Sigmoid colon (tissue), 6 donors: ENCODE measurements at regions not wholly inside any gene's neighbourhood (a gene's known extent, or its start where the extent isn't known, plus 50 kb on each side); places are given as distances from the start of the nearest gene placed in this dataset.
"Not testable (repeated sequence)": the region's sequence is repeated elsewhere in the genome, so short reads cannot be mapped to it uniquely, and the experiment has no call there.

Experiments used
- DNase-seq: peaks from one replicate; pipeline ENCODE4 v3.0.0-alpha.2; 2019
- H3K27ac ChIP-seq, 4 donors: fragments of 200-600 bp; sonication (generic); one replicate each; pipeline ENCODE4 v1.5.1; 2016 to 2019; ENCODE audit warnings: mild to moderate bottlenecking in 1 of 4
- H3K27me3 ChIP-seq, 3 donors: fragments of 200-600 bp; sonication (generic); one replicate each; pipeline ENCODE4 v1.5.1; 2019; ENCODE audit warnings: mild to moderate bottlenecking in 1 of 3
- H3K36me3 ChIP-seq, 4 donors: fragments of 200-600 bp; sonication (generic); one replicate each; pipeline ENCODE4 v1.5.1; 2016 to 2019
- H3K4me1 ChIP-seq, 4 donors: fragments of 200-600 bp; sonication (generic); one replicate each; pipeline ENCODE4 v1.5.1; 2017 to 2019
- H3K4me3 ChIP-seq, 4 donors: fragments of 200-600 bp; sonication (generic); one replicate each; pipeline ENCODE4 v1.5.1; 2017 to 2019; ENCODE audit warnings: mild to moderate bottlenecking in 2 of 4, moderate library complexity in 1 of 4
- H3K9me3 ChIP-seq, 4 donors: fragments of 200-600 bp in 3 of 4; sonication (generic) in 3 of 4; one replicate each; pipeline versions ENCODE4 v1.5.1 to v1.6.1; 2013 to 2019
- CTCF ChIP-seq, 4 experiments: fragments of 450-650 bp in 3 of 4; fragments of 200-600 bp in 1 of 4; IDR thresholded peaks; one replicate each; pipeline ENCODE4 v1.5.1; 2016 to 2019; ENCODE audit warnings: antibody characterized with exemption in 4 of 4, mild to moderate bottlenecking in 3 of 4, moderate library complexity in 2 of 4
- EP300 ChIP-seq, 4 donors: sonication (generic); formaldehyde crosslinking; IDR thresholded peaks; one replicate each; pipeline ENCODE4 v1.6.1; 2017; ENCODE audit warnings: antibody characterized with exemption in 4 of 4
- POLR2A ChIP-seq, 2 donors: fragments of 450-650 bp; IDR thresholded peaks; one replicate each; pipeline ENCODE4 v1.6.1; 2016; ENCODE audit warnings: antibody characterized with exemption in 2 of 2, mild to moderate bottlenecking in 2 of 2, moderate library complexity in 2 of 2
- POLR2AphosphoS5 ChIP-seq, 4 donors: sonication (generic); formaldehyde crosslinking; IDR thresholded peaks; one replicate each; pipeline ENCODE4 v1.6.1; 2017; ENCODE audit warnings: antibody characterized with exemption in 4 of 4
- WGBS, 2 donors: extraction: QIAGEN DNeasy Blood & Tissue Kit; methylation state at CpG; one replicate each; pipeline ENCODE4 v1.1.7; 2013; 5-methylcytosine and 5-hydroxymethylcytosine counted together
- intact Hi-C: fragments of 100-400 bp; cut with DNase I; formaldehyde crosslinking; loops from one replicate; pipeline ENCODE4 v1.15.1; 2023
- donor health status: healthy with polysubstance abuse.
- donor health status: healthy.

GRCh38 chr2:58701688-58702301 lies 460.7 kb upstream of the FANCL start:
- Histone ChIP-seq H3K27ac (no peak overlapping the region), H3K4me1 (no peaks in the 10 kb centered on the region), H3K27me3 (no peaks in the 10 kb centered on the region), H3K36me3 (no peaks in the 10 kb centered on the region), H3K9me3 (no peaks in the 10 kb centered on the region), H3K4me3 (no peak overlapping the region)
- no peak for TF ChIP-seq POLR2AphosphoS5 (IDR thresholded peaks at IDR 0.05)
- intact Hi-C loops = no loop called here
- WGBS, 2 donors = 80 to 87% methylated on average over 3 of the region's 3 CpGs
- DNase-seq = no peak

- Histone ChIP-seq H3K27me3 (no peaks in the 10 kb centered on the region), H3K9me3 (no peaks in the 10 kb centered on the region), H3K36me3 (no peaks in the 10 kb centered on the region), H3K4me1 (no peaks in the 10 kb centered on the region), H3K4me3 (no peak overlapping the region), H3K27ac (no peak overlapping the region)
- DNase-seq = no peak
- intact Hi-C loops = no loop called here
- TF ChIP-seq EP300 (IDR thresholded peaks at IDR 0.05) (no peak), POLR2A (IDR thresholded peaks at IDR 0.05) (no peak), CTCF (IDR thresholded peaks at IDR 0.05) (no peak), POLR2AphosphoS5 (IDR thresholded peaks at IDR 0.05) (no peak)
- 85 to 88% methylated on average over 1 of the region's 1 CpG for WGBS, 2 donors
Measured at GRCh38 chr2:58700591-58700990, 459.5 kb upstream of the FANCL start.

GRCh38 chr2:58699411-58699810 lies 458.3 kb upstream of the FANCL start:
- Histone ChIP-seq H3K36me3 (no peaks in the 10 kb centered on the region), H3K27me3 (no peaks in the 10 kb centered on the region), H3K27ac (no peak overlapping the region), H3K4me3 (no peak overlapping the region), H3K4me1 (no peaks in the 10 kb centered on the region), H3K9me3 (no peaks in the 10 kb centered on the region)
- WGBS, 2 donors = 64 to 72% methylated on average over 3 of the region's 3 CpGs
- TF ChIP-seq CTCF (IDR thresholded peaks at IDR 0.05) (no peak), POLR2AphosphoS5 (IDR thresholded peaks at IDR 0.05) (no peak)
- intact Hi-C loops = no loop called here
- DNase-seq = no peak

- no peak overlapping the region for H3K27ac ChIP-seq
- H3K4me3 ChIP-seq = no peak overlapping the region
- no peaks in the 10 kb centered on the region for H3K27me3 ChIP-seq
- H3K36me3 ChIP-seq = no peaks in the 10 kb centered on the region
- DNase-seq = no peak
- no peaks in the 10 kb centered on the region for H3K9me3 ChIP-seq
- intact Hi-C loops = no loop called here
- WGBS, 2 donors = 57 to 73% methylated on average over 4 of the region's 4 CpGs
- no peaks in the 10 kb centered on the region for H3K4me1 ChIP-seq
- TF ChIP-seq CTCF (IDR thresholded peaks at IDR 0.05) (no peak), POLR2AphosphoS5 (IDR thresholded peaks at IDR 0.05) (no peak), POLR2A (IDR thresholded peaks at IDR 0.05) (no peak), EP300 (IDR thresholded peaks at IDR 0.05) (no peak)
Measured at GRCh38 chr2:58698620-58699019, 457.5 kb upstream of the FANCL start.

GRCh38 chr2:58694114-58694513 lies 453.0 kb upstream of the FANCL start:
- H3K4me1 ChIP-seq, H3K4me3 ChIP-seq, H3K27me3 ChIP-seq, H3K27ac ChIP-seq, H3K9me3 ChIP-seq, DNase-seq, intact Hi-C loops, H3K36me3 ChIP-seq: not testable (repeated sequence)
- 40 to 87% methylated on average over 2 of the region's 2 CpGs for WGBS, 2 donors

- WGBS, 2 donors = 53 to 83% methylated on average over 2 of the region's 2 CpGs
- intact Hi-C loops = not testable (repeated sequence)
Measured at GRCh38 chr2:58691041-58691440, 449.9 kb upstream of the FANCL start.

More at GRCh38 chr2:58691041-58691440, 449.9 kb upstream of the FANCL start:
- DNase-seq, H3K4me3 ChIP-seq, H3K9me3 ChIP-seq, H3K4me1 ChIP-seq, H3K27ac ChIP-seq, H3K27me3 ChIP-seq, H3K36me3 ChIP-seq: not testable (repeated sequence)
